Left lung (tissue), 4 donors: ENCODE measurements at regions not wholly inside any gene's neighbourhood (a gene's known extent, or its start where the extent isn't known, plus 50 kb on each side); places are given as distances from the start of the nearest gene placed in this dataset.

ENCODE experiments used
- ATAC-seq: fragments of 200-7000 bp; cut with Tn5 transposase; one replicate; pipeline ENCODE4 v1.9.1; 2020; ENCODE audit warnings: moderate library complexity
- DNase-seq, 4 donors: peaks; one replicate each; pipeline ENCODE4 v3.0.0-alpha.2; 2013 to 2020
- H3K27ac ChIP-seq, 2 donors: fragments of 200-600 bp; sonication (generic) in 1 of 2; one replicate each; pipeline versions ENCODE4 v1.5.0 to v1.8.0; 2020 to 2021
- H3K27me3 ChIP-seq, 2 donors: fragments of 200-600 bp; sonication (generic) in 1 of 2; one replicate each; pipeline versions ENCODE4 v1.5.0 to v1.8.0; 2020 to 2021
- H3K36me3 ChIP-seq, 2 donors: fragments of 200-600 bp; sonication (generic) in 1 of 2; one replicate each; pipeline versions ENCODE4 v1.5.0 to v1.8.0; 2020 to 2021
- H3K4me1 ChIP-seq, 2 donors: fragments of 200-600 bp; one replicate each; pipeline ENCODE4 v1.8.0; 2021
- H3K4me3 ChIP-seq, 2 donors: fragments of 200-600 bp; sonication (generic) in 1 of 2; one replicate each; pipeline versions ENCODE4 v1.5.0 to v1.8.0; 2020 to 2021; ENCODE audit warnings: mild to moderate bottlenecking in 1 of 2
- H3K9me3 ChIP-seq, 2 donors: fragments of 200-600 bp; sonication (generic) in 1 of 2; one replicate each; pipeline versions ENCODE4 v1.5.0 to v1.8.0; 2020 to 2021
- CTCF ChIP-seq, 2 donors: fragments of 200-600 bp; sonication (generic) in 1 of 2; IDR thresholded peaks; one replicate each; pipeline versions ENCODE4 v1.5.0 to v1.8.0; 2021; ENCODE audit warnings: antibody characterized with exemption in 2 of 2
- intact Hi-C, 2 donors: fragments of 100-400 bp; cut with DNase I; formaldehyde crosslinking; loops; one replicate each; pipeline versions ENCODE4 v1.11.2 to v1.14.2; 2022
- donor health status: DM: no; HTN: yes; CAD: no.
- donor health status: DM: no; HTN: no; CAD: no.

- Histone ChIP-seq H3K36me3 (no peaks in the 10 kb centered on the region), H3K27me3 (no peaks in the 10 kb centered on the region), H3K27ac (no peak overlapping the region), H3K9me3 (no peaks in the 10 kb centered on the region), H3K4me3 (no peak overlapping the region), H3K4me1 (no peaks in the 10 kb centered on the region)
- ATAC-seq (no peak), DNase-seq (no peak)
- no peak for TF ChIP-seq CTCF (IDR thresholded peaks at IDR 0.05)
- intact Hi-C loops, result no loop called here
Measured at GRCh38 chr5:106412606-106413005, 1258.1 kb downstream of the EFNA5 start.

- Histone ChIP-seq H3K4me1 (no peaks in the 10 kb centered on the region), H3K27me3 (no peaks in the 10 kb centered on the region), H3K4me3 (no peak overlapping the region), H3K9me3 (no peaks in the 10 kb centered on the region), H3K36me3 (no peaks in the 10 kb centered on the region), H3K27ac (no peak overlapping the region)
- no peak for TF ChIP-seq CTCF (IDR thresholded peaks at IDR 0.05)
- intact Hi-C loops, result no loop called here
- ATAC-seq (no peak), DNase-seq (no peak)
Measured at GRCh38 chr5:106408570-106408969, 1262.2 kb downstream of the EFNA5 start.

- Histone ChIP-seq H3K4me3 (no peak overlapping the region), H3K27me3 (no peaks in the 10 kb centered on the region), H3K9me3 (no peaks in the 10 kb centered on the region), H3K27ac (no peak overlapping the region), H3K4me1 (no peaks in the 10 kb centered on the region), H3K36me3 (no peaks in the 10 kb centered on the region)
- ATAC-seq (no peak), DNase-seq (no peak)
- no peak for TF ChIP-seq CTCF (IDR thresholded peaks at IDR 0.05)
- intact Hi-C loops, result no loop called here
Measured at GRCh38 chr5:106408141-106408540, 1262.6 kb downstream of the EFNA5 start.

GRCh38 chr5:106401561-106401960 is 1269.2 kb downstream of the EFNA5 start:
- no peaks in the 10 kb centered on the region for H3K9me3 ChIP-seq
- no peak overlapping the region for H3K4me3 ChIP-seq
- H3K36me3 ChIP-seq, result no peaks in the 10 kb centered on the region
- no peaks in the 10 kb centered on the region for H3K27me3 ChIP-seq
- H3K27ac ChIP-seq, result no peak overlapping the region
- TF ChIP-seq CTCF (IDR thresholded peaks at IDR 0.05), result no peak
- no peaks in the 10 kb centered on the region for H3K4me1 ChIP-seq
- intact Hi-C loops, result no loop called here
- ATAC-seq, result no peak
- DNase-seq, result no peak

- Histone ChIP-seq H3K27ac (no peak overlapping the region), H3K27me3 (no peaks in the 10 kb centered on the region), H3K36me3 (no peaks in the 10 kb centered on the region), H3K4me1 (no peaks in the 10 kb centered on the region), H3K4me3 (no peak overlapping the region), H3K9me3 (no peaks in the 10 kb centered on the region)
- no peak for DNase-seq
- intact Hi-C loops, result no loop called here
- no peak for TF ChIP-seq CTCF (IDR thresholded peaks at IDR 0.05)
- ATAC-seq, result no peak
Measured at GRCh38 chr5:106399391-106399790, 1271.3 kb downstream of the EFNA5 start.
